NCI-H748 (cell line): ENCODE measurements at regions not wholly inside any gene's neighbourhood (a gene's known extent, or its start where the extent isn't known, plus 50 kb on each side); places are given as distances from the start of the nearest gene placed in this dataset.
A peak's percentile ranks its signal among the peaks of the same experiment; 100 is the strongest.
"Not testable (repeated sequence)": the region's sequence is repeated elsewhere in the genome, so short reads cannot be mapped to it uniquely, and the experiment has no call there.

Experiments
- DNase-seq: peaks from one replicate; lab custom pipeline; 2025; ENCODE audit not compliant: unreplicated experiment; lab: John Stamatoyannopoulos, UW

DNA sequence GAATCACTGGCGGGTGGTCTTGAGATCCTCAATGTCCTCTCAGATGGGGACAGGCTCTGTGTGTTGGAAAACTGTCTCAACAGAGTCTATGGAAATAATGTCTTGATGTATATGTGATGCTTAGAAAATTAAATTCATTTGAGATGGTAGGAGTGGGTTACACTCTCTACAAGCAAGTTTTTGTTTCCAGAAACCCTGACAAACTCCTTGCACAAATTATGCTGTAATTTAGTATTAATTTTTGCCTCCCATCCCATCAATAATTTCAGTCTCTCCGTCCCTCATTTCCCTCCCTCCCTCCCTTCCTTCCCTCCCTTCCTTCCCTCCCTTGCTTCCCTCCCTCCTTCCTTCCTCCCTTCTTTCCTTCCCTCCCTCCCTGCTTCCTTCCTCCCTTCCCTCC, 488.0 kb upstream of the C16orf82 start:
- DNase-seq, result no peak

DNA sequence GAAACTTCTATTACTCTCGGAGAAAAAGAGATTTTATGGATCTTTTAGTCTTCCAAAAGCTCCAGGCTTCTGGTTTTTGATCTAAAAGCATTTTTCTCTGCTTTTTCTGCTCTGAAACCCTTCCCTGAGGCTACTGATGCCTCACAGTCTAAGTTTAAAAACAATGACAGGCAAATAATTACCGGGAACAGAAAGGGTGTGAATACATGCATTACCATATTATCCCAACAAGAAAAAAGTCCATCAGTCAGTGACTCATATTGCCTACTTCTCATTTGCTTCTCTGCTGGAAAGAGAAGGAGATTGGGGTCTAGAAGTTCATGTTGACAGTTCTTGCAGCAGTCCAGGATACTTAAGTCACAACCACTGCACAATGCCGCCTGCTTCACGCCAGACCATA, 482.9 kb upstream of the C16orf82 start:
- DNase-seq, result no peak

DNA sequence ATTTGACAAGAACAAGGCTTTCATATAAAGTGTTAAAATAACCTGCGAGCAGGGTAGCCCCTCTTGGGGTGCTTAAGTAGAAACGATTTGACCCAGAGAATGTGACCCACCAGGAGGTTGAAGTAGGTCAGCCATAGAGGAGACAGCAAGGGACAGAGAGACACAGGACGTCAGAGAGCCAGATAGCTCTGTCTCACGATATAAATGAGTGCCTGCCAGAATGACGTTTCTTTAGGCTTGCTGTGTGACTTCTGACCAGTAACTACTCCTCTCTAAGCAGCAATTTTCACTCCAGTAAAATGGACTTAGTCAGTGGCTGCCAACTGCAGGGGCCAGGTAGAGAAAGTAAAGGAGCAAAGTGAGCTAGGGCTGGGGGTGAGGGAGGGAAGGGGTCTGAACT, 473.0 kb upstream of the C16orf82 start:
- DNase-seq, result no peak

DNA sequence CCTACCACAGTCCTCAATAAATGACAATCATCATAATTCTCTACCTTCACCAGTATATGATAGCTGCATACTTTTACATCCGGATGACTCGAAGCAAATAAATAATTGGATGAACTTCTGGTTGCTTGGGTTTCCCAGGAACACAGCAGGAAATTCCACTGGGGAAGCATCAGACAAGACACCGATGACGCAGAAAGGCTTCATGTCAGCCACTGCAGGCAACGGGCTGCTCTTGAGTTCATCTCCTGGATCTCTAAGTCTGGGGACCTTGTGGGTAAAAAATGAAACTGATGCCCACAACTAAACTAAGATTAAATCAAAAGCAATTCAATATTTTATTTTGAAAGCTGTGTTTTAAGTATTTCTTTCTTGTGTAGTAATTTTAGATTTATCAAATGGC, 472.1 kb upstream of the C16orf82 start:
- DNase-seq, result no peak

DNA sequence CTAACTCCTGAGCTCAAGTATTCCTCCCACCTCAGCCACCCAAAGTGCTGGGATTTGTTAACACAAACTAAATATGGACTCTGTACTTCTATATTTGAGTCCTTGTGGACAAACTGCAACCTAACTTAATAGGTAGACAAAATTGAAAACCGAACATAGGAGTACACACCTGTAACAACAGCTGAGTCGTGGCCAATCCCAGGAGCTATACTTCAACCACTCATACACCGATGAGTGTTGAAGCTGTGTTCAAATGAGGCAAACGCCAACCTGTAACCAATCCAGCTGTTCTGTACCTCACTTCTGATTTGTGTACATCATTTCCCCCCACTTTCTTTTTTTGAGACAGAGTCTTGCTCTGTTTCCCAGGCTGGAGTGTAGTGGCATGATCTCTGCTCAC, 471.5 kb upstream of the C16orf82 start:
- DNase-seq, result no peak

DNA sequence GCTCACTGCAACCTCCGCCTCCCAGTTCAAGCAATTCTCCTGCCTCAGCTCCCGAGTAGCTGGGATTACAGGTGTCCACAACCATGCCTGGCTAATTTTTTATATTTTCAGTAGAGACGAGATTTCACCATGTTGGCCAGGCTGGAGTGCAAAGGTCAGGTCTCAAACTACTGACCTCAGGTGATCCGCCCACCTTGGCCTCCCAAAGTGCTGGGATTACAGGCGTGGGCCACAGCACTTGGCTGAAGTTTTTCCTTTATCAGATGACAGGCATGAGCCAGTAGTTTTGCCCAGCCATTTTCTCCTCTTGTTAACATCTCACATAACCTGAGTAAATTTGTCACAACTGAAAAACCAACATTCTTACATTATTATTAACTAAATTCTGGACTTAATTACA, 470.7 kb upstream of the C16orf82 start:
- not testable (repeated sequence) for DNase-seq

DNA sequence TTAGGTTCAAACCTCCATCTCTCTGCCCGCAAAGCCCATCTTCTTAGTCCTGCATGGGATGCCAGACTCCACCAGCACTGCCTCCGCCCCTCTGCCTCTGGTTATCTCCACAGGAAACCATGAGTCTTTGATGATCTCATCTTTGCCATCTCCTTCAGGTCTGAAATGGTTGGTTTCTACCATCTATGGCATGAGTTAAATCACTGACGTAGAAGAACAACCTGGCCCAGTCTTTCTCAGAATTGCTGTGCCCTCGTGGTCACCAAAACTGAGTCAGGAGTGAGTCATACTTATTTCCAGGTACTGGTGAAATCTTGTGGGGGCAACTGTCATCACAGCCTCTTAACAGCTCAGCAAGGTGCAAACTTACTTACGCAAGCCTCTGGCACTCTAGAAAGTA, 468.7 kb upstream of the C16orf82 start:
- DNase-seq, result no peak

DNA sequence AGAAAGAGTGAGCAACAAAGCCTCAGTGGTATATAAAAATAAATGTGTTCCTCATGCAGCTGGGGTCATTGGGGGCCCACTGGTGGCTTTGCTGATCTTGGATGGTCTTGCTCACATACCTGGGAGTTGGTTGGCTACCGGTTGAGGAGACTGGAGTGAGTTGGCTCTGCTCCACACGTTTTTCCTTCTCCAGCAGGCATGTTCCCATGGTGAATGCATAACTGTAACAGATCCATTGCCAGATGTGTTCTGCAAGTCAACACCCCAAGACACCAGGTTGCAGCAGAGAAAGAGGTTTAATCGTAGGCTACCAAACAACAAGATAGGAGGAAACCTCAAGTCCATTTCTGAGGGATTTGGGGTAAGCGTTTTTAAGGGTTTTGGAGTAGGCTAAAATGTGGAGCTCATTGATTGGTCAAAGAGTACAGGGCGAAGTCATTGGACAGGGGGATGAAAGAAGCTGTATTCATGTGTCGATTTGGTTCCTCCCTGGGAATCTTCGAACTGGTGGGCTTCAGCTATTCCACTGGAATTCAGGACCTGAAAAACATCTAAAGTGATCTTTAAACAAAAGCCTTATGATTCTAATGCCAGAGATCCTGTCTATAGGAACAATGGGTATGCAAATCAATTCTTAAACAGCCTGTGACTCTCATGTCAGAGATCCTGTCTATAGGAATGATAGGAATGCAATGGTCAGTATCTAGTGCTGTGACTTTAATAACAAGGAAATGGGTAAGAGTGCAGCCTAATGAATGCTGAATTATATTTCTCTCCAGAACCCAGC, 467.5 kb upstream of the C16orf82 start:
- no peak for DNase-seq

DNA sequence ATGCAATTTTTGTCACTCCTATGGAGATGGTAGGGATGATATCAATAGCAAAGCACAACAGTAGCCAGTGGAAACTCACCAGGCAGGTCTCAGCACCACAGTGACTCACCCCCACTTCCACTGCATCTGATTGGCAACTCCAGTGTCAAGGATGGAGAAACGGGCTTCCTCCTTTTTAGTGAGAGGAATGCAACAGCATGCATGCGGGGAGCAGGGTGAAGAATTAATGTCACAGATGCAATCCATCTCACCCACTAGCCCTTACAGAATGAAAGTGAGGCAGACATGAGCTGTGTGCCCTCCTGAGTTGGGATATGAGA, 467.0 kb upstream of the C16orf82 start:
- DNase-seq, result no peak

DNA sequence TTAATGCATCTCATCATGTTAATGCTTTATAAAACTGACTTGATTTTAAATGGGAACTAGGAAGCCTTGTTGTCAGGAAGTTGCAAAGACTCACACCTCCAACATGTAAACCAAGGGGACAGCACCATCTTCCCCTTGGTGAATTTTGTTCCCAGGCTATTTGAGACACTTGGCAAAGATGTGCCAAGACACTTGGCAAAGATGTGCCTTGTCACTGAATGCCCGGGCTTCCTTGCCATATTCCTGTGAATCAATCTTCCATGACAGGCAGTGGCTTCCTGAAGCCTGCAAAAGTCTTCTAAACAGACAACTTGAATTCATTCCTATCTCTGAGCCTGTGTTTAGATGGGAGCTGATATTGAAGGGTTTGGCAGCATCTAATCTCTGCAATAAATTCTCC, 465.4 kb upstream of the C16orf82 start:
- DNase-seq, result no peak

DNA sequence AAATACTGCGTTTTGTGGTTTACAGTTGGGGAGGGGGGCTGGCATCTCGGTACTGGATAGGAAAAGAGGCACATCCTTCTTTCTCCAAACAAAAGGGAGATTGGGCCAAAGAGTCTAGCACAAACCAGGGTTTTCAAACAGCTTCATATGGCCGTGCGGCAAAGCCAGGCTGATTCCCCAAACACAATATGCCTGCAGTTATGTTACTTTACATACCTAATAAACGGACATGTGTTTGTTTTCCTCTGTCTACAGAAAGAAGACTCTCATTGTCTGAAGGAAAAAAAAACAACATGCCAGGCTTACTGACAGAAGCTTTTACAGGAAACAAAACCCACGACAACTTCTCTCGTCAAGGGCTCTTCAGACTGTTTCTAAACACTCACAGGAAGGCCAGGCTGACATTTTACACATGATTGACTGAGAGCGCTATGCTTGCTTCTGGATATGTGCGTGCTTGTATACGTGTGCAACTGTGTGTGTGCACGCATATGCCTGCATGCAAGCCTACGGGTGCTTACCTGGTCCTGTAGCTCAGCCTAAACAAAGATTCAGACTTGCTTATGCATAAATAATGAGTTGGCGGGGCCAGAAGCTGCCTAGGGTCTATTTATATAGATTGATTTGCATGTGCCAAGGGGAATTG, 461.0 kb upstream of the C16orf82 start:
- peak; percentile 63 for DNase-seq

DNA sequence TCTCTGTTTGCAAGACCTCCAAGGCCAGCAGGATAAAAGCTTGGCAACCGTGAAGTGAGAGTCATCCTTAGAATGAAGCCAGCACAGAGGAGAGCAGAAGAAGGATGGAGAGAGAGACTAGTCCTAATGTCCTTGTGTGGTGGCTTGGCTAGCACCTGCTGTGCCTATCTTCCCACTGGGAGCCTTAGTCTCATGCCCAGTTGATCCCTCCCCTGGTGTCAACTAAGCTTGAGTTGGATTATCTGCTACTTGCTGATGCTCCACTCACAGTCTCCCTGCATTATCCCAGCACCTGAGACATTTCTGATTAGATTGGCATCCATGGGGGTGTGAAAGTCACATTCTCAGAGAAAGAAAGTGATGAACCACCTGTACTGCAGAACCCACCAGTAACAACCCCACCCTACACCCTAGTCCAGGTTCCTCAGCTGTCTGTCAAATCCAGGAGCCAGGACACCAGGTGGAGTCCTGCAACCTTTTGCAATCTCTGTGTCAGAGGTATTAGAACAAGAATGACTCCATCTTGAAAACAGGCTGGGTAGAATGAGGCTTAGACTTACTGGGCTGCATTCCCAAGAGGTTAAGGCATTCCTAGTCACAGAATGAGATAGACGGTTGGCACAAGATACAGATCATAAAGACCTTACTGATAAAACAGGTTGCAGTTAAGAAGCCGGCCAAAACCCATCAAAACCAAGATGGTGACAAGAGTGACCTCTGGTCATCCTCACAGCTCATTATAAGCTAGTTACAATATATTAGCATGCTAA, 460.2 kb upstream of the C16orf82 start:
- DNase-seq, result no peak

DNA sequence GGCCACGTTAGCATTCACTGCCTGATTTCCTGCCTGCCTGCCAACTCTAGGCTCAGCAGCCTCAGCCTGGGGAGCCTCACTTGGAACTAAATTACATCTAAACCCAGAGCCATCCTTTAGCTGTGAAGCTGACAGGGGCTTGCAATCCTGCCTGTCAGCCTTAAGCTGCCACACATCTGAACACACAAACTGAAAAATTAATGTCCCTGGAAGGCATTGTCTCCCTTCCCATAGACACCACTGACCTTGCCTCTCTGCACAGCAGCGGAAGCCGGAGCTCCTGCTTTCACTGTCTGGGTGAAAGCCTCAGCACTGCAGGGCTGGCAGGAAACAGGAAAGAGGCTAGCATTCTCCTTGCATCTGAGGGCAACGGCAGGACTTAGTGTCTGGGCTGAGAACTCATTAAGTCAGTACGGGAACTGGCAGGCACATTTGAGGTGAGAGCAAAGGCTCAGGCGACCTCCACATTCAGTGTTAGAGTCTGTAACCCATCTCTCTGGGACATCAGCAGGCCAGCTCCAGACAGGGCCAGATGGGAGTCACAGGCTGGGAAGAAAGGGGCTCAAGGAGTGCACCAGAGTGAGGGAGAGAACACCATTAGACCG, 452.4 kb upstream of the C16orf82 start:
- DNase-seq, result no peak

DNA sequence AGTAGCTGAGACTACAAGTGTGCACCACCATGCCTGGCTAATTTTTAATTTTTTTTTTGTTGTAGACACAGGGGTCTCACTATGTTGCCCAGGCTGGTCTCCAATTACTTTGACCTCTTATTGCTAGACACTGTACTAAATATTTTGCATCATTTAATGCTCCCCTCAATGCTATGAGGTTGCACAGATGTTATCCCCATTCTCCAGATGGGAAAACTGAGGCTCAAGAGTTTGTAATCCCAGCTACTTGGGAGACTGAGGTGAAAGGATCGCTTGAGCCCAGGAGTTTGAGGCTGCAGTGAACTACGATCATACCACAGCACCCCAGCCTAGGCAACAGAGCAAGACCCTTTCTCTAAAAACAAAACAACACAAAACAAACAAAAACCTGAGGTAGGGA, 443.3 kb upstream of the C16orf82 start:
- DNase-seq, result no peak

DNA sequence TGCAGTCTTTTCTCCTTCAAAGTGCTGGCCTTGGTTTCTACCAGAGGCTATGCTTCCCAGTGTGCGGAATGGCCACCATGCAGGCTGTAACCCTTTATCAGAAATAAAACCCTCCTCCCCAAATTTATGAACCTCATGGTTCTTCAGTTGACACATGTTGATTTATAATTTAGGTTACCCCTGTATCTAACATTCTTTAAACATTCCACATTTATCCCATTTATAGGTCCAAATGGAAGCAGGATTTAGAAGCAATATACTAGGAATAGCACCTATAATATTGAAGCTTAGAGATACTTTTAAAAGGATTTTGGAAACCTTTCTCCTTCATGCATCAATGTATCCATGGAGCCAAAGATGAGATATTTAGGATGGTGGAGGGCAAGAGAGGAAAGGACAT, 438.8 kb upstream of the C16orf82 start:
- no peak for DNase-seq

DNA sequence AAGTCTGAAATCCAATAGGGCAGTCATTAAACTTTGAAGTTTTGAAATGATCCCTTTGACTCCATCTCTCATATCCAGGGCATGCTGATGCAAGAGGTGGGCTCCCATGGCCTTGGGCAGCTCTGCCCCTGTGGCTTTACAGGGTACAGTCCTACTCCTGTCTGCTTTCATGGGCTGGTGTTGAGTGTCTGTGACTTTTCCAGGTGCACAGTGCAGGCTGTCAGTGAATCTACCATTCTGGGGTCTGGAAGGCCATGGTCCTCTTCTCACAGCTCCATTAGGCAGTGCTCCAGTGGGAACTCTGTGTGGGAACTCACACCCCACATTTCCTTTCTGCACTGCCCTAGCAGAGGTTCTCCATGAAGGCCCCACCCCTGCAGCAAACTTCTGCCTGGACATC, 435.4 kb upstream of the C16orf82 start:
- not testable (repeated sequence) for DNase-seq

DNA sequence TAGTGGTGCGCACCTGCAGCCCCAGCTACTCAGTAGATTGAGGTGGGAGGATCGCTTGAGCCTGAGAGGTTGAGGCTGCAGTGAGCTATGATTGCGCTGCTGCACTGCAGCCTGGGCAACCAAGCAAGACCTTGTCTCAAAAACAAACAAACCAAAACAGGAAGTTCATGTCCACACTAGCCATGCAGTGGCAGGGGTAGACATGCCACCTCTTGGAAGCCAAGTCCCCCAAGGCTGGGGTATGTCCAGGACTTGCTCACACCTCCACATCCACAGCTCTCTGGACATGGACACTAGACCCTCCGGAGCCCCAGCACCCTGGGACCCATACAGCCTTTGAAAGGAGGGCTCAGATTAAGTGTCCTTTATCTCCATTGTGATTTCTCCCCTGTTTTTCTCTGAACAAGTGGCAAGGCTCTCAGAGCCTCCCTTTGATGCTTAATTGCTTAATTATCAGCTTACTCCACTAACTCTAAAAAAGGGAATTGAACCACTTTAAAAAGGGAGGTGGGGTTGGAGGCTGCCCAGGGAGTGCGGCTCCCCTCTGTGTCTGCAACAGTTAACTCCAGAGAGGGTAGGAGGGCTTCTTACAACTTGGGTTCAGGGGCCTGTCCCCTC, 424.6 kb upstream of the C16orf82 start:
- peak; percentile 73 for DNase-seq

DNA sequence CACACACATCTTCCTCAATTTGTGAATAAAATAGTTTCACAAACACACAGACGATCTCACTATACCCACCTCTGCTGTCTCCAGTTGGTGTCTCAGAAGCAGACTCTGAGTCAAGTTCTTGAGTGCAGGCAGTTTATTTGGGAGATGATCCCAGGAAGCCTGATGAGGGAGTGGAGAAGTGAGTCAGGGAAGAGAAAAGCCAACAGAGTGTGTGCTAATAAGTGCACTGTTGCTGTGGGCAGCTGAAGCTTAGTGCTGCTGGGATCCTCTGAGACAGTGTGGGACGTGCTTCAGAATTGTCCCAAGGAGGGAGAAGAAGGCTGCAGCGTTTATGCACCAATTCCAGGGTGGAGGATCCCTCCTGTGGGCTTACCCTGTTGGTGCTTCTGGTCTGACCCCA, 423.2 kb upstream of the C16orf82 start:
- DNase-seq, result no peak

DNA sequence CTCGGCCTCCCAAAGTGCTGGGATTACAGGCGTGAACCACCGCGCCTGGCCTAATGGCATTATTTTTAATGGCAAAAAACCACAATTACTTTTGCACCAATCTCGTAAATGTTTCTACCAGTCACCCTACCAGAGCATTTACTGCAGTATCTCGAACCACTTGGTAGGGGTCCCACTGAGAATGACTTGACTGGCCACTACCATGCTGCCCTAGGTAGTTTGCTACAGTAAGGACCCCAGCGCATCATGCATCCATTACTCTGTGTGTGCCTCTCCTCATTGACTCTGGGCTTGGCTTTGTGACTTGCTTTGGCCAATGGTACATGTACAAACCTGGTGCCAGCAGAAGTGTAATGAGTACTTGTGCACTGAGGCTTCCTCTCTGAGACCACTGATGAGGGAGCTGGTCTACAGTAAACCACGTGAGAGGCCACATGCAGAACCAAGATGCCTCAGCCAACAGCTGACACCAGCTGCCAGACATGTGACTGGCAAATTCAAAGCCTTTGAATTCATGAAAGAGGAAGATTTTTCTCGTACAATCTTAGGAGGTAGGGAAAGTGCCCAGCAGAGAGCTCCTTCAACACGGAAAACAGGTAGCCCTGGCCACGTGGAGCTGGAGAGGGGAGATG, 421.7 kb upstream of the C16orf82 start:
- no peak for DNase-seq

DNA sequence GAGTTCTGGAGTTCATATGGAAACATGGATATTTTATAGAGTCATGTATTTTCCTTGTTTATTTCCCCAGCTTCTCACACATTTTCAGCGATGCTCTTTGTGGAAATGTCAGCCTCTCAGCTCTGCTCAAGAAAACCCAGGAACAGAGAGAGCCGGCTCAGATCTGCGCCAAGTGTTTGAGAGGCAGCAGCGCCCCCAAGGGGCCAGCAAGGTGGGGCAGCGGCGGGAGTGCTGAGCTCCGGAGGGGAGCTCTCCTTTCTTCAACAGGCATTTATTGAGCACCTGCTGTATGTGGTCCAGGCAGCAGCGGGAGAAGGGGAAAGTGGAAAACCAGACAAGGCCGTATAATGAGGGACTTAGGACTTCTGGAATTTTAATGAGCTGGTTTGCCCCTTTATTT, 421.1 kb upstream of the C16orf82 start:
- peak; percentile 37 for DNase-seq

DNA sequence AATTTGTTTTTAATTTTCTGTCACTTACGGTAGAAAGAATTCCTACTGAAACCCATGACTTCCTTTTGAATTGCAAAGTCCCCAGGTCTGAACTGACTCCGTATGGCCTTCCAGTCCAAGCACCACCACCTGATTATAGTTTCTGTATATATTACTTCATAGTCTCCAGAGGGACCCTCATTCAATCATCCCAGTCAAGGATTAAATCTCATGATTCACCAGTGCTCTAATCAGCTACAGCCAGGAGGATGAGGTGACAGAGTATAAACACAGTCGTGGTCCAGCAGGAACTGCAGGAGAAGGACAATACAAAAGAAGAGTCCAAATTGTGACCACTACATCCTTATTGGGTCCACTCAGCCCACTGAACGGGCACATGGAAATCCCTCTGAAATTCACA, 418.9 kb upstream of the C16orf82 start:
- DNase-seq, result no peak
